GM23248 (cell line): ENCODE measurements at regions not wholly inside any gene's neighbourhood (a gene's known extent, or its start where the extent isn't known, plus 50 kb on each side); places are given as distances from the start of the nearest gene placed in this dataset.

Experiments
- DNase-seq: peaks from one replicate; pipeline ENCODE4 v3.0.0-alpha.2; 2015
- H2AFZ ChIP-seq: fragments of 200-600 bp; sonication (generic); 2 replicates; pipeline ENCODE4 v1.6.1; 2016; ENCODE audit warnings: antibody characterized with exemption
- H3F3A ChIP-seq: fragments of 200-600 bp; sonication (generic); 2 replicates; pipeline ENCODE4 v1.6.1; 2016; ENCODE audit warnings: mild to moderate bottlenecking, antibody characterized with exemption, mixed run types; ENCODE audit not compliant: insufficient read depth
- H3K27ac ChIP-seq: fragments of 200-600 bp; sonication (generic); 2 replicates; pipeline ENCODE4 v1.5.1; 2016; ENCODE audit warnings: mild to moderate bottlenecking
- H3K27me3 ChIP-seq: fragments of 200-600 bp; sonication (generic); replicated peaks from 2 replicates; pipeline ENCODE4 v1.6.1; 2016; ENCODE audit warnings: mild to moderate bottlenecking; ENCODE audit not compliant: insufficient read depth
- H3K36me3 ChIP-seq: fragments of 200-600 bp; sonication (generic); 2 replicates; pipeline ENCODE4 v1.6.1; 2016; ENCODE audit warnings: low read depth, mild to moderate bottlenecking
- H3K4me1 ChIP-seq: fragments of 200-600 bp; sonication (generic); 2 replicates; pipeline ENCODE4 v1.6.1; 2016; ENCODE audit warnings: mild to moderate bottlenecking; ENCODE audit not compliant: insufficient read depth
- H3K4me2 ChIP-seq: fragments of 200-600 bp; sonication (generic); one replicate; pipeline ENCODE4 v1.6.1; 2016; ENCODE audit warnings: mild to moderate bottlenecking; ENCODE audit not compliant: unreplicated experiment
- H3K4me3 ChIP-seq: fragments of 200-600 bp; sonication (generic); 2 replicates; pipeline ENCODE4 v1.5.1; 2016; ENCODE audit warnings: mild to moderate bottlenecking
- H3K79me2 ChIP-seq: fragments of 200-600 bp; sonication (generic); 2 replicates; pipeline ENCODE4 v1.6.1; 2016; ENCODE audit warnings: mild to moderate bottlenecking; ENCODE audit not compliant: insufficient read depth
- H3K9ac ChIP-seq: fragments of 200-600 bp; sonication (generic); 2 replicates; pipeline ENCODE4 v1.6.1; 2016; ENCODE audit warnings: mild to moderate bottlenecking
- H3K9me2 ChIP-seq: fragments of 200-600 bp; sonication (generic); 2 replicates; pipeline ENCODE4 v1.6.1; 2016; ENCODE audit warnings: mixed run types, mild to moderate bottlenecking, moderate library complexity; ENCODE audit not compliant: insufficient read depth
- H3K9me3 ChIP-seq: fragments of 200-600 bp; sonication (generic); one replicate; pipeline ENCODE4 v1.6.1; 2017; ENCODE audit warnings: low read depth
- H4K20me1 ChIP-seq: fragments of 200-600 bp; sonication (generic); 2 replicates; pipeline ENCODE4 v1.6.0; 2016; ENCODE audit not compliant: insufficient read depth
- EZH2 ChIP-seq: fragments of 200-600 bp; sonication (generic); IDR thresholded peaks from 2 replicates; pipeline ENCODE4 v1.6.1; 2018; ENCODE audit warnings: antibody characterized with exemption, mild to moderate bottlenecking; ENCODE audit not compliant: insufficient read depth, poor library complexity, severe bottlenecking
- EZH2phosphoT487 ChIP-seq: fragments of 200-600 bp; sonication (generic); IDR thresholded peaks from 2 replicates; pipeline ENCODE4 v1.6.1; 2018; ENCODE audit warnings: antibody characterized with exemption, moderate library complexity, mild to moderate bottlenecking, low read depth; ENCODE audit not compliant: insufficient read depth
- WGBS, 2 experiments: methylation state at CpG; one replicate each; pipeline ENCODE4 v1.1.6; 2015 to 2017; ENCODE audit warnings: low lambda C conversion rate in 2 of 2, low coverage in 1 of 2; ENCODE audit errors: missing lambda C conversion rate in 2 of 2; 5-methylcytosine and 5-hydroxymethylcytosine counted together
- in situ Hi-C: fragments of 300-500 bp; cut with MboI; formaldehyde crosslinking; loops from 2 replicates; pipeline ENCODE4 v1.15.0; 2020

DNA sequence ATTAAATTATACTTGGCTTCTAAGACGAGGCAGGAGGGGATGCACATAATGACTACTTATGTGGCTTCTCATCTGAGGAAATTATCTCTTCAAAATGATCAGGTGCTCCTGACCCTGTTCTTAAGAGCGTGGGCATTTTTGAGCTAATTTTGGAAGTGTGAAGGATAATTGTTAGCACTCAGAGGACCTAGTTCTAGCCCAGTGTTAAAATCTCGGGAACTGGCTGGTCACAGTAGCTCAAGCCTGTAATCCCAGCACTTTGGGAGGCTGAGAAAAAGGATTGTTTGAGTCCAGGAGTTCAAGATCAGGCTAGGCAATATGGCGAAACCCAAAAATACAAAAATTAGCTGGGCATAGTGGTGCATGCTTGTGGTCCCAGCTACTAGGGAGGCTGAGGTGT is 103.0 kb upstream of the DHX40 start:
- Histone ChIP-seq H3K4me1 (no peaks in the 10 kb centered on the region), H3K4me3 (no peak overlapping the region), H3K27ac (no peak overlapping the region), H2AFZ (no peak overlapping the region), H3K9me2 (no peaks in the 10 kb centered on the region), H3K4me2 (no peak overlapping the region), H4K20me1 (no peaks in the 10 kb centered on the region), H3K36me3 (no peaks in the 10 kb centered on the region), H3K9me3 (no peaks in the 10 kb centered on the region), H3K9ac (no peak overlapping the region), H3F3A (no peaks in the 10 kb centered on the region), H3K27me3 (no peaks in the 10 kb centered on the region), H3K79me2 (no peaks in the 10 kb centered on the region)
- 66 to 68% methylated on average over 4 of the region's 4 CpGs for WGBS, 2 experiments
- in situ Hi-C loops: no loop called here
- TF ChIP-seq EZH2: no peak
- no peak for TF ChIP-seq EZH2phosphoT487
- no peak for DNase-seq

DNA sequence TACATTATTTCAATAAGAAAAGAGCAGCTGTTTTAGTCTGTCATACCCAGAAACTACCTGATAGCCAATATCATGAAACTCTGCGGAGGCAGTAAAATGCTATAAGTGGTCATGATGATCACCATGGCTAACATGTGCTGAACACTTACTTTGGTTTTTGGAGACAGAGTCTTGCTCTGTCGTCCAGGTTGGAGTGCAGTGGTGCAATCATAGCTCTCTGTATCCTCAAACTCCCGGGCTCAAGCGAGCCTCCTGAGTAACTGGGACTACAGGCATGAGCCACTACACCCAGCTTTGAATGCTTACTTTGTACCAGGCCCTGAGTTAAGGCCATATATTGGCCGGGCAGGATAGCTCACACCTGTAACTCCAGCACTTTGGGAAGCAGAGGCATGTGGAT is 101.2 kb upstream of the DHX40 start:
- Histone ChIP-seq H3F3A (no peaks in the 10 kb centered on the region), H3K9ac (no peak overlapping the region), H3K9me2 (no peaks in the 10 kb centered on the region), H3K4me3 (no peak overlapping the region), H3K9me3 (no peaks in the 10 kb centered on the region), H3K27ac (no peak overlapping the region), H4K20me1 (no peaks in the 10 kb centered on the region), H3K4me2 (no peak overlapping the region), H3K4me1 (no peaks in the 10 kb centered on the region), H3K79me2 (no peaks in the 10 kb centered on the region), H2AFZ (no peak overlapping the region), H3K36me3 (no peaks in the 10 kb centered on the region), H3K27me3 (no peaks in the 10 kb centered on the region)
- DNase-seq: no peak
- WGBS, 2 experiments: 85 to 86% methylated on average over 5 of the region's 5 CpGs
- in situ Hi-C loops: no loop called here
- no peak for TF ChIP-seq EZH2phosphoT487
- TF ChIP-seq EZH2: no peak

DNA sequence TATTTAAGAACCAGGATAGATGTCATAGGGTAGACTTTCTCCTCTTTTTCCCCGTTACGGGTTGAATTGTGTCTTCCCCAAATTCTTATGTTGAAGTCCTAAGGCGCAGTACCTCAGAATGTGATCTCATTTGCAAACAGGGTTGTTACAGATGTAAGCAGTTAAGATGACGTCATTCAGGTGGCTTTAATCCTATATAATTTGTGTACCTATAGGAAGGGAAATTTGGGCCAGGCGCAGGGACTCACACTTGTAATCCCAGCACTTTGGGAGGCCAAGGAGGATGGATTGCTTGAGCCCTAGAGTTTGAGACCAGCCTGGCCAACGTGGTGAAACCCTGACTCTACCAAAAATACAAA is 99.5 kb upstream of the DHX40 start:
- in situ Hi-C loops: no loop called here
- Histone ChIP-seq H3K4me1 (no peaks in the 10 kb centered on the region), H3K9me3 (no peaks in the 10 kb centered on the region), H3K9me2 (no peaks in the 10 kb centered on the region), H3K9ac (no peak overlapping the region), H3K27me3 (no peaks in the 10 kb centered on the region), H3F3A (no peaks in the 10 kb centered on the region), H2AFZ (no peak overlapping the region), H3K4me2 (no peak overlapping the region), H4K20me1 (no peaks in the 10 kb centered on the region), H3K79me2 (no peaks in the 10 kb centered on the region), H3K27ac (no peak overlapping the region), H3K36me3 (no peaks in the 10 kb centered on the region), H3K4me3 (no peak overlapping the region)
- DNase-seq: no peak
- no peak for TF ChIP-seq EZH2phosphoT487
- WGBS, 2 experiments: 64 to 67% methylated on average over 6 of the region's 6 CpGs

DNA sequence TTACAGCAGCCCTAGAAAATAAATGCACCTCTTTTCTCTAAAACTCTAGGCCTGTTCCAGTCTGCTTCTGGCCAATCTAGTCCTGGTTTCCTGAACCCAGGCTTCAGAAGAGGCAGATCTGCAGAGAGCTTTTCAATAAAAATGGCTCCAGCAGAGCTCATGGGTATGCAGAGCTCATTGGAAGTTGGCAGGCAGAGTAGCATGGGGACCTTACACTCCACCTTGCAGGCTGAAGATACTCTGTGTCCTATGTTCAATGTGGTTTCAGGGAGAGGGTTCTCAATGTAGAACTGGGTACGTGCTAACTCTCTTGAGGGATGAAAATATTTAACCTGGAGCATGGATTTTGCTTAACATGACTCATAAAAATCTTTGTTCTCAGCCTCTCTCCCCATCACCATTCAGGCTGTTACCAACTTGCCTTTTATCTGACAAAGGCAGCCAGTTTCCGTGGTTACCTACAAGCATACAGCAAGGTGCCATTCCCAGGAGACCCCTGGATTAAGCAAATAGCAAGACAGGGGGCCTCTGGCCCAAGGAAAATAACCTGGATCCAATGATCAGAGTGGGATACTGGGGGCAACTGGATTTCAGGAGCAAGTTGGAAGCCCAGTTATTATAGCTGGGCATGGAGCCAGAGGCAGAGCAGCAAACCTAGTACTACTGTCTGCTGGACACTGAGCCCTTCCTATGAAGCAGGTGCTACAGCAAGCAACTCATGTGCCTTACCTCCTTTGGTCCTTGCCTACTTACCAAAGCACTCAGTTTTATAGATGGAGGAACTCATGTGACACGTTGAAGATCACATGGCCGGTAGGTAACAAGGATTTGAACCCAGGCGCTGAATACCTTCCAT is 98.2 kb upstream of the DHX40 start:
- Histone ChIP-seq H4K20me1 (no peaks in the 10 kb centered on the region), H3K79me2 (no peaks in the 10 kb centered on the region), H3K4me1 (no peaks in the 10 kb centered on the region), H3F3A (no peaks in the 10 kb centered on the region), H3K27ac (no peak overlapping the region), H3K27me3 (no peaks in the 10 kb centered on the region), H3K9ac (no peak overlapping the region), H2AFZ (no peak overlapping the region), H3K9me2 (no peaks in the 10 kb centered on the region), H3K9me3 (no peaks in the 10 kb centered on the region), H3K4me3 (no peak overlapping the region), H3K4me2 (no peak overlapping the region), H3K36me3 (no peaks in the 10 kb centered on the region)
- WGBS, 2 experiments: 78 to 82% methylated on average over 5 of the region's 5 CpGs
- TF ChIP-seq EZH2: no peak
- TF ChIP-seq EZH2phosphoT487: no peak
- in situ Hi-C loops: no loop called here
- DNase-seq: no peak
